ENCODE measurements at regions not wholly inside any gene's neighbourhood (a gene's known extent, or its start where the extent isn't known, plus 50 kb on each side); places are given as distances from the start of the nearest gene placed in this dataset.

- no peak for DNase-seq
Measured at GRCh38 chr18:29644276-29644675, 1398.3 kb downstream of the DSC3 start.

GRCh38 chr18:29629493-29630036 lies 1413.0 kb downstream of the DSC3 start:
- no peak for DNase-seq

GRCh38 chr18:29626094-29626493 lies 1416.4 kb downstream of the DSC3 start:
- no peak for DNase-seq

- no peak for DNase-seq
Measured at GRCh38 chr18:29616867-29617266, 1425.7 kb downstream of the DSC3 start.

- DNase-seq, result no peak
Measured at GRCh38 chr18:29608982-29609381, 1432.1 kb upstream of the CDH2 start.

- DNase-seq, result no peak
Measured at GRCh38 chr18:29605365-29605764, 1428.4 kb upstream of the CDH2 start.

- no peak for DNase-seq
Measured at GRCh38 chr18:29596959-29597358, 1420.0 kb upstream of the CDH2 start.

GRCh38 chr18:29594493-29594892 lies 1417.6 kb upstream of the CDH2 start:
- no peak for DNase-seq

GRCh38 chr18:29588446-29589100 lies 1411.6 kb upstream of the CDH2 start:
- no peak for DNase-seq

- DNase-seq, result no peak
Measured at GRCh38 chr18:29586210-29586609, 1409.3 kb upstream of the CDH2 start.

GRCh38 chr18:29560270-29560669 lies 1383.3 kb upstream of the CDH2 start:
- no peak for DNase-seq

- no peak for DNase-seq
Measured at GRCh38 chr18:29556070-29556469, 1379.1 kb upstream of the CDH2 start.

- DNase-seq, result no peak
Measured at GRCh38 chr18:29549759-29550158, 1372.8 kb upstream of the CDH2 start.

GRCh38 chr18:29547626-29548025 lies 1370.7 kb upstream of the CDH2 start:
- no peak for DNase-seq

- no peak for DNase-seq
Measured at GRCh38 chr18:29540548-29540947, 1363.6 kb upstream of the CDH2 start.

- no peak for DNase-seq
Measured at GRCh38 chr18:29531746-29532145, 1354.8 kb upstream of the CDH2 start.

- DNase-seq, result no peak
Measured at GRCh38 chr18:29523371-29523770, 1346.4 kb upstream of the CDH2 start.

GRCh38 chr18:29512761-29513160 lies 1335.8 kb upstream of the CDH2 start:
- no peak for DNase-seq

GRCh38 chr18:29512203-29512602 lies 1335.3 kb upstream of the CDH2 start:
- no peak for DNase-seq

GRCh38 chr18:29501952-29502351 lies 1325.0 kb upstream of the CDH2 start:
- DNase-seq, result no peak

GRCh38 chr18:29496152-29496680 lies 1319.3 kb upstream of the CDH2 start:
- DNase-seq, result no peak

- no peak for DNase-seq
Measured at GRCh38 chr18:29494371-29494770, 1317.4 kb upstream of the CDH2 start.

GRCh38 chr18:29491907-29492306 lies 1315.0 kb upstream of the CDH2 start:
- DNase-seq, result no peak

GRCh38 chr18:29488617-29489016 lies 1311.7 kb upstream of the CDH2 start:
- DNase-seq, result no peak

GRCh38 chr18:29465526-29465925 lies 1288.6 kb upstream of the CDH2 start:
- no peak for DNase-seq
